GM21529 (cell line): ENCODE measurements at regions not wholly inside any gene's neighbourhood (a gene's known extent, or its start where the extent isn't known, plus 50 kb on each side); places are given as distances from the start of the nearest gene placed in this dataset.

ENCODE experiments used
- ATAC-seq: cut with Tn5 transposase; IDR thresholded peaks from one replicate; pipeline ENCODE4 v1.9.1; 2021; ENCODE audit not compliant: unreplicated experiment

DNA sequence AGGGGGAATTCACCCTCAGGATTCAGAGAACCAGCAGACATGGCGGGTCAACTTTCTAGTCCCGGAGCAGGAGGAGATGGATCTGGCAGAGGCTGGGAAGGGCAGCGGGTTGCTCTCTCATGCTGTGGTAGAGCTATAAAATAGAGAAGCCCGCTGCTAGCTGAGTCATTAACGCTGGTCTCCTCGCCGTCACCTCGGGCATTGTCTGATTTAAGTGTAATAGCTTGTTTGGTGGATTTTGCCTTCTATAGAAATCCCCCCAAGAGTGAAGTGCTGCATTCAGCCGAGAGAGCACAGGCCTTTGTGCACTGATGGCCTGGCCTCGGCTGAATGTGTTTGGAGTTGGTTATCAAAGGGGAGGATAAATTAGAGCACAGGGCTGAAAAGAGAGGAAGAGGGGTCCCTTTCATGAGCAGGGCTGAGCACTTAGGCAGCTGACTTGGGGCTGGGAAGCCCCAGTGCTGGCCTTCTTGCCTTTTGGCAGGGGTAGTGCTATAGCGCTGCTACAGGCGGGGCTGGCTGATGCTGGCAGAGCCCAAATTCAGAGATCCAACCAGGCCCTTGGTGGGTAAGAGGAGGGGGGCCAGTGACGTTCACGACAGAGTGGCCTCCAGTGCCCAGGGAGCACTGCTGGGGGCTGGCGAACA, 161.1 kb upstream of the CADM1 start:
- ATAC-seq = no peak

DNA sequence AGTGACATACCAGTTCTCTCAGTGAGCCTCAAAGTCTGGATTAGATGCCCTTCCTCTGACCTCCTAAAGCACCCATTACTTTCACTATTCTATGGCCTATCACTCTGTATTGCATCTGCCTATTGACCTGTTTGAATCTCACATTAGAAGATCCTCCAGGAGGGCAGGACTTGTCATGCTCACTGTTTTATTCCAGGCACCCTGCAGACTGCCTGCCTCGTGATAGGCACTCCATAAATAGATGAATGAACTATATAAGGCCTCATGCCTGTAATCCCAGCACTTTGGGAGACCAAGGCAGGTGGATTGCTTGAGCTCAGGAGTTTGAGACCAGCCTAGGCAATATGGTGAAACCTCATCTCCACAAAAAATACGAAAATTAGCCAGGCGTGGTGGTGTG, 160.1 kb upstream of the CADM1 start:
- no peak for ATAC-seq

DNA sequence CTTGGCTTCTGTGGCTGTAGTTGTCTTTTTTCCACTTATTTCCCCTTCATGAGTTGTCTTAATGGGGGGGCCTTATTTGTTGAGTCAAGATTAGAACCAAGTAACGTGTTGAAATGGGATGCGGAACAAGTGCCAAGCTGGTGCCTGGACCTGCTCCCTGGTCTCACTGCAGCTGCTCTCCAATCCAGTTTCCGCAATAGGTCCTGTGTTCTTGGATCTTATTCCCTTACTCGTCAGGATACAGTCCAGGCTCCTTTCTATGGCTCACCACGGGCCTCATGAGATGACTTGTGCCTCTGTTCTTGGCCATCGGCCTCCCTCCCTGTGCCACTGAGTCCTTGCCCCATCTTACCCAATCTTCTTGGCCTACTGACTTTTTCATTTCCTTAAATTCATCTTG, 159.6 kb upstream of the CADM1 start:
- ATAC-seq = no peak

DNA sequence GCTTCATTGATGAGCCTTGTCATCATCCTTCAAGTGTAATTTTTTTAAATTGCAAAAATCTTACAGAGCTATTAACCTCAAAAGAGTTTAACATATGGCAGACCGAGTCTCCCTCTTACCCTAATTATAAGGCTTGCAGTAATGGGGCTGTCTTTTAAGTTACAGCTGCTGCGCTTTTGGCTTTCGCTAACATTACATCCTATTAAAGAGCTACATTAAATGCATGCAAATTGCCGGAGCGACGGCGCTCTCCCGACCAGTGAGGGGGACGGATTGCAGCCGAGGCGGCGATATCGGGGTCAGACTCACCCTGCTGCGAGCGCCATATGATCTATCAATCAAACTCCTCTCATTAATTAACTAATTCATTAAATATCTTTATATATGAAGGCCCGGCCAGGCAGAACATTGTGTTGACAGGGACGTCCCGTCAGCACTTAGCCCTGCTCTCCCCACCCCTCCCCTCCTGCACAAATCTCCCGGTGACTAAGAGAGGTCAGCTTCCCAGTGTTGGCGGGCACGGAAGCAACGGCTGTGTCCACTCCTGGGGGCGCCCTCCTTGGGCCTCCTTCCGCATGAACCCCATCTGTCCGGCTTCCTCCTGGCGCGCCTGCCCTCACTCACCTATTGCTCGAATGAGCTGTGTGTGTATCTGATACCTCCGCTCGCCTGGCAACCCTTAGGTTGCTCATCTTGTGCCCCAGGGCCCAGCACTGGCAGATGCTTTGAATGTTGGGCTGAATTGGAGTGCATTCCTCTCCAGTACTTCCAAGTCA, 156.0 kb upstream of the CADM1 start:
- no peak for ATAC-seq

DNA sequence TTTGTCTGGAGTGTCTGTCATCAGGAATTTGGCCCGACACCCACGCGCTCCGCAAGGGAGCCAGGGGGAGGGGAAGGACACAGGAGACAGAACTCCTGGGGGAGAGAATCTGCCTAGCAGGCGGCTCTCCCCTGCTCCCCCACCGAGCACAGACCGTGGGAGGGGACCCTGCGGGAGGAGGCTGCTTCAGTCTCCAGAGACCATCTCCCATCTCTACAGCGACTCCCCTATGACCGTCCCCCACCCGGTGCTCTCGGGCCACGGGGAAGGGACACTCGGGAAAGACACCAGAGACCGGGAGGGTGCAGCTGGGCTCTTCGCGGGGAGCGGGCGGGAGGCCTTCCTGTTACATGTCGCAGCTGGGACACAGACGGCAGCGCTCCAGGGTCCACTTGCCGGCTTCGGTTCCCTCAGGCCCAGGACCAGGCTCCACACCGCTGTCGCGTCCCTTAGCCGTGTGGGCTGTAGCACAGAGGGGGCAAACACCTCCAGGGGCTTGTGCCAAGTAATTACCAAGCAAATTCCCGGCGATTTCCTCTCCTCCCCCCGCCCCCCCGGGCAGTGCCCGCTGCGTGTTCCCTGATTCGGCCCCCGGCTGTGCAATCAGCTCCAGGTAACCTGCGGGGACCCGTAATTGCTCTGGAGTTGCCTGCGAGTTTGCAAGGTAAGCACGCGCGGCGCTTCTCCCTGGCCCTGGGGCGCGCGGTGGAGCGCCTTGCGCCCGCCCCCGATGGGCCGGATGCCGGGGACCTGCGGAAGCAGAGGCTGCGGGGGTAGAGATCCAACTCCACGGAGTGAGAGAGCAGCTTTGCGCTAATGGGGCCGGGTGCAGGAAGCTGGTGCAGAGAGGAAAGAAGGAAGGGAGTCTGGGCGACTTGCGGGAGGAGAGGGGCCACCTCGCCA, 155.1 kb upstream of the CADM1 start:
- ATAC-seq = no peak

DNA sequence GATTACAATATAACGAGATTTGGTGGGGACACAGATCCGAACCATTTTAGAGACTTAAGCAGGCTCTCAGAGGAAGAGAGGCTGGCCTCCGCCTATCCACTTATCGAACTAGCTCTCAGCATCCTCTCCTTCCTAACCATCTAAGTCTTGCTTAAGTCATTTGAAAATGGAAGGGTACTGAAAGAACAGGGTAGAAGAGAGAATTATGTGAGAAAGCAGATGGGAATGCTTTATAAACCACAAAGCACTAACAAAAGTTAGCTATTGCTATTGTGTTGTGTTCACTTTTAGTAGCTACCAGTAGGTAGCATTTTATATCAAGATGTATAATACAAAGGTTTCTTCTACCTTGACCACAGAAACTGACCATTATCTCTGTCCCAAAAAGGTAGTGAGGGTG, 153.4 kb upstream of the CADM1 start:
- no peak for ATAC-seq

DNA sequence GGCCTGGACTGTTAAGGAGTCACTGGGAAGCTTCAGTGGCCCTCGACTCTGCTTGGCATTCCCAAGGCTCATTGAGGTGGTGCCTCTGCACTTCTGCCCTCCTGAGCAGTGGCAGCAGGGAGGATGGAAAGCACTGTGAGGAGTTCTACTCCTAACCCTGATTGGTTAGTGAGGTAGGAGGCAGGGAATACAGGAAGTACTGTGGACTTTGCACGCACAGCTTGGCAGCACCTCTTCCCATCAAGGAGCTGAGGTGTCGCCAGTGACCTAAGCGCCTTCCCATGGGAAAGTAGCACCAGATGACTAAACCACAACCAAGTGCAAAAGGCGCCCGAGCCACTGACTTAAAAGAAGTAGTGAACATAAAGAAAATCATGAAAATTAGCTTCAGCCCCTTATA, 152.5 kb upstream of the CADM1 start:
- ATAC-seq = no peak

DNA sequence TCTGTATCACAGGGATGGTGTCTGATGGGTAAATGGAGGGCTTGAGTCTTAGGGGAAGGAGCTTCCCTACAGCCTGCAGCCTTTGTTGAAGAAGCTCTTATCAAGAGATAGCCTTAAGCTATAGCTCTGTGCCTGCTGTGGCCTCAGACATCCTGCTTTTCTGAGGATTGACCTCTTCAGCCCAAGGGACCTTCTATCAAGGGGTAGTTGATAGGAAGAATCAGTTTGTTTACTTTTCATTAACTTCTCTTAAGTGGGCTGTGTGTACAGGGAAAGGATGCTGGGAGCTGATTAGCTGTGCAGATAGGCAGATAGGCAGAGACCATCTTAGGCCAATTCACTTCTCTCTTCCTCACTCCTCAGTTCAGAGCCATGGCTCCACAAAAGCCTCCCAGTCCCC, 151.8 kb upstream of the CADM1 start:
- no peak for ATAC-seq

DNA sequence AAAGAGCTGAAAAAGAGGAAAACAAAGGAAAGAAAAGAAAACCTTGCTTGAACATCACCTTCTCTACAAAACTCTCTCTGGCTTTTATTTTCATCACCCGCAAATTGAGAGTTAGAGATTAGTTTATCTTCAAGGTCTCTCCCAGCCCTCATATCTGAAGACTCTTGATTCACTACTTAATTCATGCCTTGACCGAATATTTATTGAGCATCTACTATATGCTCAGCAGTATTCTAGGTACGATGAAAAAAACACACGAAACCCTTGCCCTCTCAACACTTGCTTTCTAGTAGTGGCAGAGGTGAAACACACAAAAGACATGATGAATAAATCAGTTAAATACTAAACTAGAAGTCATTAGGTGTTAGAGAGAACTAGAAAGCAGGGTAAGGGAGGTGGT, 150.6 kb upstream of the CADM1 start:
- ATAC-seq = no peak

DNA sequence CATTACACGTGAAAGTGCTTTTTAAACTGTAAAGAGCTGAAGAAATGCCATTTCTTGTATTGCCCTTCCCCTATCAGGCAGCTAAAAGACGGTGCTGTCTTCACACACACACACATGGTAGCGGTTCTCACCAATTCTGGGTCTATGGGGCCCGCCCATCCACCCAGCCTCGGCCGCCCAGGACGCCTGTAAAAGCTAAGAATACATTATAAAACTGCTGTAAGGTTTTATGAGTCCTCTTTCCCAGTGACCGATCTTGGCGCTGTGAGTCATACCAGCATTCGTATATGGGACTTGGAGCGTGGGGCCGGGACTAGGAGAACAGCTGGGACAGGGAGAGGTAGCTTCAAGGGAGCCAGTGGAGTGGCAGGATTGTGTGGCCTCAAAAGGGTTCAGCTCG, 149.7 kb upstream of the CADM1 start:
- no peak for ATAC-seq

DNA sequence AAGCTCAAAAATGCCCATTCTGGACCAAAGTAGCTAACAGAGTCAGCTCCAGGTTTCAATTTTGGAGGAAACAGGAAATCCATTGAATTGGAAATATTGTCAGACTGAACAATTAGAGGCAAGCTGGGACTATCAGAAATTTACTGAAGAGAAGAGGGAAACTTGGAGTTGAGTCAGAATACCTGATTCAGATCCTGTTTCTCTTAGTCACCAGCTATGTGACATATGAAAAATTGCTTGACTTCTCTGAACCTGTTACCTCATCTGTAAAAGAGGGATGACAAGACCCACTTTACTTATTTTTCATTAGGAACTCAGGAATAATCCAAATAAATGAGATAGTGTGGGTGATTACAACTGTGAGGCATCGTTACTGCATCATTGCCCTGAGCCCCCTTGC, 148.9 kb upstream of the CADM1 start:
- ATAC-seq = no peak

DNA sequence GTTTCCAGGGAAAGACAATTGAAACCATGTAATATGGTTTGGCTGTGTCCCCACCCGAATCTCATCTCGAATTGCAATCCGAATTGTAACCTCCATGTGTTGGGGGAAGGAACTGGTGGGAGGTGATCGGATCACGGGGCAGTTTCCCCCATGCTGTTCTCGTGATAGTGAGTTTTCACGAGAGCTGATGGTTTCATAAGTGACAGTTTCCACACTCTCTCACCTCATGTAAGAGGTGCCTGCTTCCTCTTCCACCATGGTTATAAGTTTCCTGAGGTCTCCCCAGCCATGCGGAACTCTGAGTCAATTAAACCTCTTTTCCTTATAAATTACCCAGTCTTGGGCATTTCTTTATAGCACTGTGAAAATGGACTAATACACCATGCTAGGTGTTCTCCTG, 148.3 kb upstream of the CADM1 start:
- no peak for ATAC-seq

DNA sequence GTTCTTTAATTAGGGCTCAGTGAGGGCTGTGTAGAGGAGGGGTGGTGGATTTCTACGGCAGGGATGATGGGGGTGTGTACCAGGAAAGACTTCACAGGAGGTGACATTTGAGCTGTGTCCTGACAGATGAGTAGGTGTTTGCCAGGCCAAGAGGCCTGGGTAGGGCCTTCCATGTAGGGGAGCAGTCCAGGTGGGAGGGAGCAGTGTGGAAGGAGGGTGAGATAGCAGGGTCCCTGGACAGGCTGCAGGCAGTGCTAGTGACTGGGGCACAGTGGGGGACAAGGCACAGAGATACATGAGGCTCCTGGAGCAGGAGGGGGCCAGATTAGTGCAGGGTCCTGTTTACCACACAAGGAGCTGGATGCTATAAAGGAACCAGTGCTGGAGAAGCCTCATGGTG, 147.9 kb upstream of the CADM1 start:
- no peak for ATAC-seq

DNA sequence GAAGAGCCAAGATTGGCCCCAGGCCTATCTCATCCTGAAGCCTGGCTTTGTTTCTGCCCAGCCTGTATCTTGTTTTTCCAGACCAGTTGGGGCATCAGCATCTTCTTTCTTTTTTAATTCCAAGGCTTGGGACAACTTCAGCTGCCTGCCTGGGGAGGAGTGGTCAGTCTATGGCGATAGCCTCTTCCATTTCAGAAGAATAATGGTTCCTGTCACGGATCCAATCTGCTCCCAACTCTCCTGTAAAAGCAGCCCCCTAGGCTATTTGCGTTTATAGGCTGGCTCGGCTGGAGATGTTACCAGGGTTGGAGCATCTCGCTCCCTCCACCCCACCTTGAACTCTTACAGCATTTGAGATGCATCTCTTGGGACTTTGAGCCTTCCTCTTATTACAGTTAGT, 145.2 kb upstream of the CADM1 start:
- ATAC-seq = no peak

DNA sequence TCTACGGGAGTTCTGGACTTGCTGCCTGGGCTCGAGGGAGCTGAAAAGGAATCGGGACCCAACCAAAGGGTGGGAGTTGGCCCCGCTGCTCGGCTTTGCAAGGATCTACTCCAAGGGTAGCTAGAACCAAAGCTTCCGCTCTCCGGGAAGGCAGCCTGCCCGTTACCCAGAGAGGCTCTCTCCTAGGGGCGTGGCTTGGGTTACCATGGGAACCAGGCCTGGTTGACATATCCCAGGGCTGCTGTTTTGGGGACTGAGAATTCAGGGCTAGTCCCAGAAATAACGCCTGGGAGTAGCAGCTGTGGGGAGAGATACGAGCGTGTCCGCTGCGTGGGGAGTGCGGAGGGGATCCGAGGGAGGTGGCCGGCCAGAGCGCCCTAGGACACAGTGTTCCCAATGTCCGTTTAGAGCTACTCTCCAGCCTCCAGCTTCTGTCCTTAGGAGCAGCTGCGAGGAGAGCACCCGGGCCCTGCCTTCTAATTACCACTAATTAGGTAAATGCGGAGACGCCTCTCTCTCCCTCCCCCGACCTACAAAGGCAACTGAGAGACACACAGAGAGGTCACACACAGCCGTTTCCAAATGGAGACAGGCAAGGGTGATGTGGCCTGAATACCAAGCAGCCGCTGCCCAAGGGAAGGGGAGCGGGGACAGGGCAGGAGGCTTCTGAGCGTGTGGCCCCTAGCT, 141.6 kb upstream of the CADM1 start:
- ATAC-seq = no peak

DNA sequence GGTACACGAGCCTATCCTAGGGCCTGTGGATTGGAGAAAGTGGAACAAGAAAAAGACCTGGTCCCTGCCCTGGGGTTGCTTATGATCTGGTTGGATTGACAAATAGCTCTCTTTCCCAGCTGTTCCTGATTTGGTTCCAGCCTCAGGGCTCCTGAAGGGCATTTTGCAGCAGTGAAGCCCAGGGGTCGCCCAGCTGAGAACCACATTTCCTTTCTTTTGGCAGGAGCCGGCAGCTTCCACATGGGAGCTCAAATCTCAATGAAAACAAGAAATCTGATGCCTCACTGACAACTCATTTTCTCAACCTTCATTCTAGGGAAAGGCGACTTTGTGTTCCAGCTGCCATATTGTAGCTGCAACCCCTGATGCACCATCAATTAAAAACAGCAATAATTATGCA, 140.6 kb upstream of the CADM1 start:
- ATAC-seq = no peak

DNA sequence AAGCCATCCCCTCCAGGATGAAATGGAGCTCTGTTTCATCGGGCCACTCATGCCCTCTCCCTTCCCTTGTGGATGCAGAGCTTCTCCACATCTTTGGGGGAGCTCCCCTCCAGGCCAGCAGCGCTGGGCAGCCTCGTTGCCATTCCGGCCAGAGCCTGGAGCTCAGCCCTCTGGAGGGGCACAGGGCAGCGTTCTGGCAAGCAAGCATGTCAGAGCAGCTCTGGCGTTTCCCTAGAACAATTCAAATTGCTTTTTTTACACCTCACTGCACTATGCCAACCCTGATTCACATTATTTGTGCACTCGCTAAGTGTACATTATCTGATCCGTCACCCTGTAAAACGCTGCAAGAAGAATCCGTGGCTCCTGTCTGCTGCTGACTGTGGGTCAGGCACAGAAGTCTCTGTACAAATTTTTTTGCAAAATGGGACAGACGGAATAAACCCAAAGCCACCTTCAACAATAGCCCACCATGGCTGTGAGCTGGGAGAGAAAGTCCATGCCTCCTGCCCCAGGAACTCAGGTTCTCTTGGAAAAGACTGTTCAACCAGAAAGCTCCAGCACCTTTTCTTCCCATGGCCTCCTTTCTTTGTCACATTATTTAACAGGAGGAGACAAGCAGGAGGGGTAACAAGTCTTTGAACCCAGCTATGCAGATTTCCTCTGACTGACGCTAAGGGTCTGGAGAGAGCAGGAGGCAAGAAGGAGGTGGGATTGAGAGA, 139.5 kb upstream of the CADM1 start:
- no peak for ATAC-seq

DNA sequence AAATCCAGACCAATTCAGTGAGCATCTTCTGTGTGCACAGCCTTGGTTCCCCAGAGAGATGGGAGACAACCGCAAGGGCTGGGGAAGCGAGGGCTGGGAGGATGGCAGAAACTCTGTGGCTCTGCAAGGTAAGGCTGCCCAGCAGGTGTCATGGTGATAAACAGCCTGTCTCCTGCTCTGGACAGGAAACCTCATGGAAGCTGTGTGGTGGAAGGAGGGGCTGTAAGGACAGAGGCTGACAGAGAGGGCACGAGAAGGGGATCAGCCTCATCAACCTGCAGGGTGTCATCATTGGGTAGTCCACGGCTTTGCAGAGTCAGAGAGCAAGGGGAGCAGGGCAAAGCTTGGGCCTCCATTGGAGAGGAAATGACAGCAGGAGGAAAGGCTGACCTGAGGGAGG, 138.4 kb upstream of the CADM1 start:
- no peak for ATAC-seq

DNA sequence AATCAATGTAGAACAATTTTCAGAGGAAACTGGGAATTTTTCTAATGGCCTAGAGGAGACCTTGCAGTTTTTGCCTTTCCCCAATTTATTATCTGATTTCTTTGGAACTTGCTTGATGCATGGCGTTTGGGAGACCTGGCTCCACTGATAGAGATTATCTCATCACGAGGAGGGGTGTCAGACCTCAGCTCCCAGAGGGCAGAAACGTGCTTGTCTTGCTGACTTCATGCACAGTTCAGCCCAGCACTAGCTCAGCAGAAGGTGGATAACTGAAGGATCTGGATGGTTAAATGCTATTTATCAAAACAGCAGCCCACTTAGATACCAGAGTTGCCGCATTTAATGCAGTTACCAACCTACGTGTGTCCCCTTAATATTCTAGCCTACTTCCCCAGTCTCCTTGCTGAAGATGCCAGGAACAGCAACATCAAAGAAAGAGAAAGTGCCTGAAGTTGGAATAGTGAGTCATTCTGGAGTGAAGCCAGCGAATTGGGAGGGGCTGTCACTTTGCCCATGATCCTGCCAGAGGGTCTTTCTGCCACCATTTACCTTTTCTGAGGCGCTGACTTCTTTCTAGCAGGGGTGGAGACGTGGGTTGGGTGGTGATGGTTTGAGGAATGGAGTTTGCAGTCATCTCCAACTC, 133.5 kb upstream of the CADM1 start:
- no peak for ATAC-seq
